HL-60 (cell line): ENCODE measurements at regions not wholly inside any gene's neighbourhood (a gene's known extent, or its start where the extent isn't known, plus 50 kb on each side); places are given as distances from the start of the nearest gene placed in this dataset.

Experiments
- DNase-seq, 2 experiments: peaks; one replicate each; pipeline ENCODE4 v3.0.0-alpha.2; 2010 to 2020; ENCODE audit warnings: low read depth in 1 of 2, low spot score in 1 of 2
- H3K27ac ChIP-seq: fragments of 250-450 bp; sonication (Bioruptor Pico); replicated peaks from 2 replicates; pipeline ENCODE4 v1.5.1; 2020; ENCODE audit warnings: mild to moderate bottlenecking, moderate library complexity
- H3K27me3 ChIP-seq: fragments of 250-450 bp; sonication (Bioruptor Pico); 2 replicates; pipeline ENCODE4 v1.5.1; 2021; ENCODE audit warnings: mild to moderate bottlenecking, moderate library complexity; ENCODE audit not compliant: insufficient read depth, poor library complexity, severe bottlenecking
- H3K4me3 ChIP-seq: replicated peaks from 2 replicates; pipeline ENCODE4 v1.5.1; 2011; ENCODE audit warnings: mild to moderate bottlenecking, control low read depth, low read length; ENCODE audit not compliant: insufficient read depth
- CTCF ChIP-seq: IDR thresholded peaks from one replicate; pipeline ENCODE4 v1.5.1; 2011; ENCODE audit warnings: low read length, control low read depth, inconsistent platforms; ENCODE audit not compliant: insufficient read depth
- GABPA ChIP-seq: IDR thresholded peaks from 2 replicates; pipeline ENCODE4 v1.6.1; 2012; ENCODE audit warnings: low read depth
- POLR2AphosphoS5 ChIP-seq: IDR thresholded peaks from 2 replicates; pipeline ENCODE4 v1.6.1; 2012; ENCODE audit warnings: low read depth
- SPI1 ChIP-seq: IDR thresholded peaks from 2 replicates; pipeline ENCODE4 v1.6.1; 2012; ENCODE audit warnings: low read depth, mild to moderate bottlenecking, borderline replicate concordance
- TF ChIP-seq, protein P1 (sequence below): IDR thresholded peaks from 2 replicates; pipeline ENCODE4 v1.6.1; 2012; ENCODE audit warnings: low read depth; ENCODE audit not compliant: insufficient replicate concordance

- peaks cover 8% of the 10 kb centered on the region for H3K27me3 ChIP-seq
- no peak overlapping the region for H3K4me3 ChIP-seq
- DNase-seq: no peak
- H3K27ac ChIP-seq: no peak overlapping the region
- TF ChIP-seq CTCF: no peak
- TF ChIP-seq, protein P1, sequence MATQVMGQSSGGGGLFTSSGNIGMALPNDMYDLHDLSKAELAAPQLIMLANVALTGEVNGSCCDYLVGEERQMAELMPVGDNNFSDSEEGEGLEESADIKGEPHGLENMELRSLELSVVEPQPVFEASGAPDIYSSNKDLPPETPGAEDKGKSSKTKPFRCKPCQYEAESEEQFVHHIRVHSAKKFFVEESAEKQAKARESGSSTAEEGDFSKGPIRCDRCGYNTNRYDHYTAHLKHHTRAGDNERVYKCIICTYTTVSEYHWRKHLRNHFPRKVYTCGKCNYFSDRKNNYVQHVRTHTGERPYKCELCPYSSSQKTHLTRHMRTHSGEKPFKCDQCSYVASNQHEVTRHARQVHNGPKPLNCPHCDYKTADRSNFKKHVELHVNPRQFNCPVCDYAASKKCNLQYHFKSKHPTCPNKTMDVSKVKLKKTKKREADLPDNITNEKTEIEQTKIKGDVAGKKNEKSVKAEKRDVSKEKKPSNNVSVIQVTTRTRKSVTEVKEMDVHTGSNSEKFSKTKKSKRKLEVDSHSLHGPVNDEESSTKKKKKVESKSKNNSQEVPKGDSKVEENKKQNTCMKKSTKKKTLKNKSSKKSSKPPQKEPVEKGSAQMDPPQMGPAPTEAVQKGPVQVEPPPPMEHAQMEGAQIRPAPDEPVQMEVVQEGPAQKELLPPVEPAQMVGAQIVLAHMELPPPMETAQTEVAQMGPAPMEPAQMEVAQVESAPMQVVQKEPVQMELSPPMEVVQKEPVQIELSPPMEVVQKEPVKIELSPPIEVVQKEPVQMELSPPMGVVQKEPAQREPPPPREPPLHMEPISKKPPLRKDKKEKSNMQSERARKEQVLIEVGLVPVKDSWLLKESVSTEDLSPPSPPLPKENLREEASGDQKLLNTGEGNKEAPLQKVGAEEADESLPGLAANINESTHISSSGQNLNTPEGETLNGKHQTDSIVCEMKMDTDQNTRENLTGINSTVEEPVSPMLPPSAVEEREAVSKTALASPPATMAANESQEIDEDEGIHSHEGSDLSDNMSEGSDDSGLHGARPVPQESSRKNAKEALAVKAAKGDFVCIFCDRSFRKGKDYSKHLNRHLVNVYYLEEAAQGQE: no peak
- no peak for TF ChIP-seq GABPA
- TF ChIP-seq POLR2AphosphoS5: no peak
- TF ChIP-seq SPI1: no peak
Measured at GRCh38 chr18:47594621-47595086, 335.8 kb downstream of the SMAD2 start.

- TF ChIP-seq GABPA: no peak
- no peak for TF ChIP-seq POLR2AphosphoS5
- no peak for DNase-seq
- Histone ChIP-seq H3K27ac (no peak overlapping the region), H3K27me3 (peaks cover 8% of the 10 kb centered on the region), H3K4me3 (no peak overlapping the region)
Measured at GRCh38 chr18:47593744-47594472, 336.6 kb downstream of the SMAD2 start.

- TF ChIP-seq POLR2AphosphoS5: no peak
- no peak for TF ChIP-seq SPI1
- no peak for TF ChIP-seq GABPA
- TF ChIP-seq, protein P1: no peak
- TF ChIP-seq CTCF: no peak
- Histone ChIP-seq H3K27ac (no peak overlapping the region), H3K27me3 (peaks cover 8% of the 10 kb centered on the region), H3K4me3 (no peak overlapping the region)
- DNase-seq: no peak
Measured at GRCh38 chr18:47591429-47591828, 339.0 kb downstream of the SMAD2 start.

DNA sequence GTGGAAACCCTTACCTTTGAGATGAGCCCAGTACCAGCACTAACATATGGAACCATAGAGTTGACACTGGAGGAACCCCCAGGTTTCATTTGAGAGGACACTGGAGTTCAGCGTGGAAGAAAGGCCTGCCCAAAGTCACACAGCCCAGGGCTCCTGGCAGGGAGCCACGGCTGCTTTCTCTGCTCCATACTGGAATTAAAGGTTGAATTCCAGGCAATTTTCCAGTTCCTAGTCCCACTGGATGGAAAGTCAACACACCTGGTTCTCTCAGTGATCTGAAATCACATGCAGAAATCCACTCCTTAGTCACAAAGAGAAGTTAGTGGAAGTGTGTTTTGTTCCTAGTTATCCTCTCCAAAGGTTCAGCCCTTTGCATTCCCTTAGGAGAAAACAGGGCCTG is 336.1 kb upstream of the SKOR2 start:
- no peak for DNase-seq
- TF ChIP-seq POLR2AphosphoS5: no peak
- no peak for TF ChIP-seq SPI1
- TF ChIP-seq CTCF: no peak
- no peak for TF ChIP-seq GABPA
- TF ChIP-seq, protein P1: no peak
- Histone ChIP-seq H3K27ac (no peak overlapping the region), H3K4me3 (no peak overlapping the region), H3K27me3 (no peaks in the 10 kb centered on the region)
